HepG2 (cell line): ENCODE measurements at regions not wholly inside any gene's neighbourhood (a gene's known extent, or its start where the extent isn't known, plus 50 kb on each side); places are given as distances from the start of the nearest gene placed in this dataset.

ENCODE experiments used
- ATAC-seq: fragments of 200-7000 bp; cut with Tn5 transposase; 3 replicates; pipeline ENCODE4 v1.9.1; 2020; ENCODE audit warnings: mild to moderate bottlenecking, moderate library complexity
- BruUV-seq: library from RNA; stranded (reverse); fragments of 400-500 nt; replicated peaks from 2 replicates; lab custom pipeline; 2021; lab: Mats Ljungman, UMichigan
- CTCF ChIA-PET: fragments of 300-600 bp; formaldehyde crosslinking; extraction: SDS; loops from one replicate; lab custom pipeline; 2021; ENCODE audit warnings: low total read pairs, inconsistent platforms, low intra/inter-chr PET ratio; lab: Yijun Ruan, JAX
- POLR2A ChIA-PET: fragments of 350-600 bp; sonication (Branson Sonifier 250); formaldehyde crosslinking; loops from one replicate; lab custom pipeline; 2020; ENCODE audit warnings: antibody characterized with exemption, inconsistent platforms; lab: Yijun Ruan, JAX
- DNase-seq: peaks from one replicate; pipeline ENCODE4 v3.0.0-alpha.2; 2015; ENCODE audit warnings: low spot score
- FAIRE-seq: peaks from 3 replicates; lab custom pipeline; 2011; peaks lifted over from hg19 to GRCh38; lab: Jason Lieb, UNC
- H2AFZ ChIP-seq: one replicate; pipeline ENCODE4 v1.6.1; 2011; ENCODE audit warnings: low read length, inconsistent platforms
- H3K27ac ChIP-seq: fragments of 300-600 bp; 3 replicates; pipeline ENCODE4 v1.8.0; 2011; ENCODE audit warnings: mixed run types, mild to moderate bottlenecking, mixed read lengths, low read length, inconsistent platforms; ENCODE audit not compliant: insufficient read depth; ENCODE audit errors: extremely low read length
- H3K27me3 ChIP-seq, 2 experiments: fragments of 200-600 bp in 1 of 2; 2 replicates in 1 of 2; 3 replicates in 1 of 2; pipeline versions ENCODE4 v1.6.0 to v1.8.0; 2011; ENCODE audit warnings: low read length in 2 of 2, mild to moderate bottlenecking in 2 of 2, moderate library complexity in 2 of 2, inconsistent platforms in 1 of 2; ENCODE audit not compliant: insufficient read depth in 2 of 2, control insufficient read depth in 1 of 2
- H3K36me3 ChIP-seq, 2 experiments: fragments of 200-600 bp in 1 of 2; replicated peaks in 1 of 2; 2 replicates in 1 of 2; 3 replicates in 1 of 2; pipeline versions ENCODE4 v1.5.1 to v1.8.0; 2011; ENCODE audit warnings: low read length in 2 of 2, inconsistent platforms in 1 of 2; ENCODE audit not compliant: insufficient read depth in 2 of 2, control insufficient read depth in 1 of 2
- H3K4me1 ChIP-seq: 2 replicates; pipeline ENCODE4 v1.5.1; 2012; ENCODE audit warnings: low read length, inconsistent platforms; ENCODE audit not compliant: insufficient read depth
- H3K4me2 ChIP-seq: 2 replicates; pipeline ENCODE4 v1.6.0; 2011; ENCODE audit warnings: low read depth, low read length, inconsistent platforms
- H3K4me3 ChIP-seq, 3 experiments: fragments of 200-600 bp in 1 of 3; sonication (generic), shearing (Covaris generic) in 1 of 3; replicated peaks in 1 of 3; 2 replicates each; pipeline ENCODE4 v1.5.1; 2011 to 2016; ENCODE audit warnings: low read length in 3 of 3, inconsistent platforms in 2 of 3, low read depth in 2 of 3, mild to moderate bottlenecking in 2 of 3, control low read depth in 1 of 3, mixed read lengths in 1 of 3; ENCODE audit not compliant: insufficient read depth in 1 of 3
- H3K79me2 ChIP-seq: one replicate; pipeline ENCODE4 v1.6.1; 2011; ENCODE audit warnings: low read length, inconsistent platforms; ENCODE audit not compliant: insufficient read depth
- H3K9ac ChIP-seq: 2 replicates; pipeline ENCODE4 v1.6.0; 2011; ENCODE audit warnings: mild to moderate bottlenecking, low read depth, low read length, inconsistent platforms; ENCODE audit not compliant: insufficient read depth
- H3K9me3 ChIP-seq: 2 replicates; pipeline ENCODE4 v1.5.1; 2012; ENCODE audit warnings: mild to moderate bottlenecking, low read length
- H4K20me1 ChIP-seq: 2 replicates; pipeline ENCODE4 v1.6.0; 2011; ENCODE audit warnings: inconsistent platforms, mild to moderate bottlenecking, low read length, moderate library complexity; ENCODE audit not compliant: insufficient read depth
- CHCHD3 ChIP-seq: sonication (generic); formaldehyde crosslinking; IDR thresholded peaks from 2 replicates; pipeline ENCODE4 v1.8.0; 2022; ENCODE audit warnings: mild to moderate bottlenecking, missing genetic modification reagents, moderate library complexity
- DPF2 ChIP-seq: sonication (generic); formaldehyde crosslinking; IDR thresholded peaks from 2 replicates; pipeline ENCODE4 v1.4.0; 2020; ENCODE audit warnings: mild to moderate bottlenecking, low read depth, missing genetic modification reagents, borderline replicate concordance
- KAT2B ChIP-seq: fragments of 150-350 bp; IDR thresholded peaks from 2 replicates; pipeline ENCODE4 v1.6.1; 2014; ENCODE audit warnings: low read depth, low read length, borderline replicate concordance
- NR2F6 ChIP-seq, 2 experiments: IDR thresholded peaks; 2 replicates each; pipeline ENCODE4 v1.6.1; 2016; ENCODE audit warnings: antibody characterized with exemption in 1 of 2, mild to moderate bottlenecking in 1 of 2
- REXO4 ChIP-seq: sonication (generic); formaldehyde crosslinking; IDR thresholded peaks from 2 replicates; pipeline ENCODE4 v1.8.0; 2022; ENCODE audit warnings: missing genetic modification reagents, mild to moderate bottlenecking, borderline replicate concordance
- RXRA ChIP-seq: sonication (generic); formaldehyde crosslinking; IDR thresholded peaks from 2 replicates; pipeline ENCODE4 v1.5.1; 2020; ENCODE audit warnings: missing genetic modification reagents
- SNAPC2 ChIP-seq: sonication (generic); formaldehyde crosslinking; IDR thresholded peaks from 2 replicates; pipeline ENCODE4 v1.8.1; 2022; ENCODE audit warnings: mild to moderate bottlenecking, missing genetic modification reagents
- ZMYM2 ChIP-seq: sonication (generic); formaldehyde crosslinking; IDR thresholded peaks from 2 replicates; pipeline ENCODE4 v1.8.0; 2022; ENCODE audit warnings: mild to moderate bottlenecking, missing genetic modification reagents
- ZNF205 ChIP-seq: IDR thresholded peaks from 2 replicates; pipeline ENCODE4 v1.6.1; 2018; ENCODE audit warnings: missing biosample characterization, missing genetic modification reagents
- ZNF337 ChIP-seq: sonication (generic); formaldehyde crosslinking; IDR thresholded peaks from 2 replicates; pipeline ENCODE4 v1.5.1; 2020; ENCODE audit warnings: missing genetic modification reagents, low read depth, mild to moderate bottlenecking, borderline replicate concordance
- ZNF484 ChIP-seq: sonication (generic); formaldehyde crosslinking; IDR thresholded peaks from 2 replicates; pipeline ENCODE4 v1.5.1; 2020; ENCODE audit warnings: mild to moderate bottlenecking, low read depth, missing genetic modification reagents, borderline replicate concordance
- ZNF746 ChIP-seq: sonication (generic); formaldehyde crosslinking; IDR thresholded peaks from 2 replicates; pipeline ENCODE4 v1.8.0; 2022; ENCODE audit warnings: mild to moderate bottlenecking, missing genetic modification reagents
- ZSCAN21 ChIP-seq: sonication (generic); formaldehyde crosslinking; IDR thresholded peaks from 2 replicates; pipeline ENCODE4 v1.8.0; 2022; ENCODE audit warnings: mild to moderate bottlenecking, missing genetic modification reagents, moderate library complexity, borderline replicate concordance
- WGBS: methylation state at CpG from one replicate; pipeline ENCODE4 v1.1.6; 2017; ENCODE audit warnings: low lambda C conversion rate; 5-methylcytosine and 5-hydroxymethylcytosine counted together
- in situ Hi-C: cut with HindIII; loops from 2 replicates; pipeline ENCODE4 v1.10.0; 2017; ENCODE audit warnings: low pct_unique_long_range_greater_than_20kb; ENCODE audit not compliant: extremely low pct_ligation_motif_present
- intact Hi-C: fragments of 100-400 bp; cut with micrococcal nuclease; formaldehyde crosslinking; loops from one replicate; pipeline ENCODE4 v1.10.0; 2022; ENCODE audit not compliant: unreplicated experiment
- TF ChIP-seq, protein P1 (sequence below): sonication (generic); formaldehyde crosslinking; IDR thresholded peaks from 2 replicates; pipeline ENCODE4 v1.8.1; 2022; ENCODE audit warnings: low read depth, mild to moderate bottlenecking, missing genetic modification reagents
- TF ChIP-seq, protein P2 (sequence below): sonication (generic); formaldehyde crosslinking; IDR thresholded peaks from 2 replicates; pipeline ENCODE4 v1.5.1; 2020; ENCODE audit warnings: missing genetic modification reagents, mild to moderate bottlenecking, borderline replicate concordance

DNA sequence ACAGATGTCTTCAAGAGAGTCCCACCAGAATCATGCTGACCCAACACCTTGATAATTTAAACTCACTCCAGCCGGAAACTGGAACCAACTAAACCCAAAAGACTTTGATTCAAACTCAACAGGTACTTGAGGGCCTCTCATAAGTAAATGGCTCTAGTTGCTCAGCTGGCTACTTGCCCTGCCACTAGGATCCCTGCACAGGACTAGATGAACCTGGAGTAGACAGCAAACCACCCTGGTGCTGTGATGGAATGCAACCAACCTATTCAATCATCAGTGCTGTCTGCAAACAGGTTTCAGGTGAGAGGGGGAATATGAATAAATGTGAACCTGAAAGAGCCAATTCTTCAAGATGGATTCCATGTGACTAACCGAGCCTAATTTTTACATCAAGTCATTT lies 216.3 kb downstream of the KATNAL1 start:
- CTCF ChIA-PET = no interaction called here
- intact Hi-C loops = no loop called here
- BruUV-seq = no TSS peak
- Histone ChIP-seq H3K4me2 (no peak overlapping the region), H3K36me3 (no peaks in the 10 kb centered on the region), H3K79me2 (no peaks in the 10 kb centered on the region), H2AFZ (no peak overlapping the region), H4K20me1 (no peaks in the 10 kb centered on the region), H3K4me3 (no peak overlapping the region)
- FAIRE-seq = no peak
- no peak for TF ChIP-seq REXO4 (CRISPR knock-in tag)
- TF ChIP-seq DPF2 = no peak
- TF ChIP-seq CHCHD3 (CRISPR knock-in tag) = no peak
- no peak for TF ChIP-seq ZNF337
- TF ChIP-seq ZNF484 (CRISPR knock-in tag) = no peak
- no peak for TF ChIP-seq RXRA (CRISPR knock-in tag)
- TF ChIP-seq, all 625 proteins: peak for 0
- DNase-seq = no peak
- Histone ChIP-seq H3K27ac (no peak overlapping the region), H3K4me1 (no peaks in the 10 kb centered on the region), H3K27me3 (no peaks in the 10 kb centered on the region; a peak in 1 of 5 replicates), H3K9ac (no peak overlapping the region), H3K9me3 (no peaks in the 10 kb centered on the region)
- no peak for ATAC-seq
- POLR2A ChIA-PET = no interaction called here
- in situ Hi-C loops = no loop called here
- WGBS = 19% methylated on average over 2 of the region's 2 CpGs

- FAIRE-seq (no peak), ATAC-seq (no peak), DNase-seq (no peak)
- Histone ChIP-seq H3K27me3 (no peaks in the 10 kb centered on the region; a peak in 1 of 5 replicates), H3K9ac (no peak overlapping the region), H3K27ac (no peak overlapping the region), H3K36me3 (no peaks in the 10 kb centered on the region), H3K9me3 (no peaks in the 10 kb centered on the region), H3K4me2 (no peak overlapping the region), H3K4me1 (no peaks in the 10 kb centered on the region), H3K79me2 (no peaks in the 10 kb centered on the region), H4K20me1 (no peaks in the 10 kb centered on the region), H3K4me3 (no peak overlapping the region), H2AFZ (no peak overlapping the region)
- BruUV-seq = no TSS peak
- in situ Hi-C loops (no loop called here), intact Hi-C loops (no loop called here)
- ChIA-PET POLR2A (no interaction called here), CTCF (no interaction called here)
- WGBS = 44% methylated on average over 2 of the region's 5 CpGs
- TF ChIP-seq ZNF205 (CRISPR knock-in tag) (no peak), ZNF746 (CRISPR knock-in tag) (no peak), NR2F6 (IDR thresholded peaks at IDR 0.05) (no peak), NR2F6 (CRISPR knock-in tag; IDR thresholded peaks at IDR 0.05) (no peak), ZMYM2 (CRISPR knock-in tag) (no peak), KAT2B (no peak), SNAPC2 (CRISPR knock-in tag) (no peak), ZSCAN21 (CRISPR knock-in tag) (no peak)
- TF ChIP-seq, protein P1, sequence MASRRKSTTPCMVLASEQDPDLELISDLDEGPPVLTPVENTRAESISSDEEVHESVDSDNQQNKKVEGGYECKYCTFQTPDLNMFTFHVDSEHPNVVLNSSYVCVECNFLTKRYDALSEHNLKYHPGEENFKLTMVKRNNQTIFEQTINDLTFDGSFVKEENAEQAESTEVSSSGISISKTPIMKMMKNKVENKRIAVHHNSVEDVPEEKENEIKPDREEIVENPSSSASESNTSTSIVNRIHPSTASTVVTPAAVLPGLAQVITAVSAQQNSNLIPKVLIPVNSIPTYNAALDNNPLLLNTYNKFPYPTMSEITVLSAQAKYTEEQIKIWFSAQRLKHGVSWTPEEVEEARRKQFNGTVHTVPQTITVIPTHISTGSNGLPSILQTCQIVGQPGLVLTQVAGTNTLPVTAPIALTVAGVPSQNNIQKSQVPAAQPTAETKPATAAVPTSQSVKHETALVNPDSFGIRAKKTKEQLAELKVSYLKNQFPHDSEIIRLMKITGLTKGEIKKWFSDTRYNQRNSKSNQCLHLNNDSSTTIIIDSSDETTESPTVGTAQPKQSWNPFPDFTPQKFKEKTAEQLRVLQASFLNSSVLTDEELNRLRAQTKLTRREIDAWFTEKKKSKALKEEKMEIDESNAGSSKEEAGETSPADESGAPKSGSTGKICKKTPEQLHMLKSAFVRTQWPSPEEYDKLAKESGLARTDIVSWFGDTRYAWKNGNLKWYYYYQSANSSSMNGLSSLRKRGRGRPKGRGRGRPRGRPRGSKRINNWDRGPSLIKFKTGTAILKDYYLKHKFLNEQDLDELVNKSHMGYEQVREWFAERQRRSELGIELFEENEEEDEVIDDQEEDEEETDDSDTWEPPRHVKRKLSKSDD = no peak
- TF ChIP-seq, protein P2, sequence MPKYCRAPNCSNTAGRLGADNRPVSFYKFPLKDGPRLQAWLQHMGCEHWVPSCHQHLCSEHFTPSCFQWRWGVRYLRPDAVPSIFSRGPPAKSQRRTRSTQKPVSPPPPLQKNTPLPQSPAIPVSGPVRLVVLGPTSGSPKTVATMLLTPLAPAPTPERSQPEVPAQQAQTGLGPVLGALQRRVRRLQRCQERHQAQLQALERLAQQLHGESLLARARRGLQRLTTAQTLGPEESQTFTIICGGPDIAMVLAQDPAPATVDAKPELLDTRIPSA (CRISPR knock-in tag) = no peak
These were observed 219.0 kb downstream of the KATNAL1 start for GRCh38 chr13:30088312-30088855.
